GM12875 (cell line): ENCODE measurements at regions not wholly inside any gene's neighbourhood (a gene's known extent, or its start where the extent isn't known, plus 50 kb on each side); places are given as distances from the start of the nearest gene placed in this dataset.

Source experiments
- H3K4me3 ChIP-seq: one replicate; pipeline ENCODE4 v1.5.1; 2011; ENCODE audit warnings: low read depth, low read length, control low read depth
- TF ChIP-seq, protein P1 (sequence below): IDR thresholded peaks from 2 replicates; pipeline ENCODE4 v1.5.1; 2011; ENCODE audit warnings: low read depth, mild to moderate bottlenecking, control low read depth, inconsistent platforms, low read length, moderate library complexity, borderline replicate concordance; ENCODE audit not compliant: insufficient read depth

GRCh38 chr5:89981878-89982773 is 427.4 kb downstream of the CETN3 start:
- TF ChIP-seq, protein P1, sequence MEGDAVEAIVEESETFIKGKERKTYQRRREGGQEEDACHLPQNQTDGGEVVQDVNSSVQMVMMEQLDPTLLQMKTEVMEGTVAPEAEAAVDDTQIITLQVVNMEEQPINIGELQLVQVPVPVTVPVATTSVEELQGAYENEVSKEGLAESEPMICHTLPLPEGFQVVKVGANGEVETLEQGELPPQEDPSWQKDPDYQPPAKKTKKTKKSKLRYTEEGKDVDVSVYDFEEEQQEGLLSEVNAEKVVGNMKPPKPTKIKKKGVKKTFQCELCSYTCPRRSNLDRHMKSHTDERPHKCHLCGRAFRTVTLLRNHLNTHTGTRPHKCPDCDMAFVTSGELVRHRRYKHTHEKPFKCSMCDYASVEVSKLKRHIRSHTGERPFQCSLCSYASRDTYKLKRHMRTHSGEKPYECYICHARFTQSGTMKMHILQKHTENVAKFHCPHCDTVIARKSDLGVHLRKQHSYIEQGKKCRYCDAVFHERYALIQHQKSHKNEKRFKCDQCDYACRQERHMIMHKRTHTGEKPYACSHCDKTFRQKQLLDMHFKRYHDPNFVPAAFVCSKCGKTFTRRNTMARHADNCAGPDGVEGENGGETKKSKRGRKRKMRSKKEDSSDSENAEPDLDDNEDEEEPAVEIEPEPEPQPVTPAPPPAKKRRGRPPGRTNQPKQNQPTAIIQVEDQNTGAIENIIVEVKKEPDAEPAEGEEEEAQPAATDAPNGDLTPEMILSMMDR = no peak
- no peak overlapping the region for H3K4me3 ChIP-seq

DNA sequence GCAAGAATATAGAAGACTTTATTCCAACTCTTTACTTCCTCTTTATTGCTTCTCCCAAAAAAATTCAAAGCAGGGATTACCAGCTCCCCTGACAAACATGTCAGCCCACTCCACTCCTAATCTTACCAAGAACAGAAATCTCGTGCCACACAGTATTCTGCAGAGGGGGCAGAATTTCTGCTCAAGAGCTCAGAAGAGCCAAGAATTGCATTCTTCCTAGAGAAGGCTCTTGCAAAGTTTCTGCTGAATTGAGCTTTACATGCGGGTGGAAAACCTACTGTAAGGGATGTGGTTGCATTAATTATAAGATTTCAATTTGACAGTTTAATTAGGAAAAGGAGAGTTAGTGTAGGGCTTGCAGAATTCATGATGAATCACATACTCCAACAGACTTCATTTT is 428.5 kb downstream of the CETN3 start:
- H3K4me3 ChIP-seq = no peak overlapping the region
- TF ChIP-seq, protein P1 = no peak

- TF ChIP-seq, protein P1 = no peak
- H3K4me3 ChIP-seq = no peak overlapping the region
Measured at GRCh38 chr5:89973516-89973915, 436.0 kb downstream of the CETN3 start.

DNA sequence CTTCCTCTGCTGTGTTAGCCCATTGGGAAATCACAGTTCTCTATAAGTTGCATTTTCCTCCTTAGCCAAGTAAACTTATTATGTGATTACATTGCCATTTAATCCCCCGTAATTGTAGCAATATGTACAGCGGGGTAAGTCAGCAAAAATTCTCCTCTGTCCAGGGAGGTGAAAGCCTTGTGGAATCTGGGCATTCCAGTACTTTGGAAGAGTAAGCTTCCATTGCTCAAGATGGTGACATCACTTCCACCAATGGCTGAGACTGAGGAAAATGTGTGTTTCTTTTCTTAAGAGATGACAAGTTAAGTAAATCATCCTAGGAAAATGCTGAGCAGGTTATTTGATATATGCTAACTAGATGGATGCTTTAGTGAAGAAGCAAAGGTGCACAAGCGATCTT is 436.7 kb downstream of the CETN3 start:
- TF ChIP-seq, protein P1 = no peak

GRCh38 chr5:89968958-89969381 is 440.6 kb downstream of the CETN3 start:
- H3K4me3 ChIP-seq = no peak overlapping the region
- TF ChIP-seq, protein P1 = no peak

More for the DNA sequence above, 436.7 kb downstream of the CETN3 start:
- H3K4me3 ChIP-seq = no peak overlapping the region

DNA sequence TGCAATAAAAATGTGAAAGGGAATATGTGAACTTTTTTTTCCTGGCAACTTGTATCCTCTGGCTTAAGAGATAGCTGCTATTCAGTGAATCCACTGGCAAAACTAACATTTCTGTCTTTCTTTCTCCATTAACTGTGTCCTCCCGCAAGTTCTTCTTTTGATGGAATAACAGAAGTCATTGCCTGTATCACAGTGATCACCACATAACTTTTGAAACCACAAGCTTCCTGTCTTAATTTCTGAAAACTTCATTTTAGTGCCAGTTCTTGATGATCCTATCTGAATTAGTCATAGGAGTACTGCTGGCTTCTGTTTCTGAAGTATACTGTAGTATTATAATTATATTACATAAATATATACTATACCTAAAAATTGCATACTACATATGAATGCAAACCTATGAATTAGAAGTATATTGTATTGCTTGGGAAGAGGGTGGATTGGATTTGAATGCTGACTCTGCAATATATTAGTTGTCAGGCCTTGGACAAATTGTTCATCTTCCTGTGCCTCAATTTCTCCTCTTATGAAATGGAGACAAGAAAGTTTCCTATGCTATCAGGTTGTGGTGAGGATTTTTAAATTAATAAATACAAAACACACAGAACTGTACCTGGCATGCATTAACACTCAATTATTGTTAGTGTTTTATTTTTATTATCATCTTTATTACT is 441.6 kb downstream of the CETN3 start:
- no peak overlapping the region for H3K4me3 ChIP-seq
- TF ChIP-seq, protein P1 = no peak
